Activated CD4-positive, CD25-positive, alpha-beta regulatory T cell treated with anti-CD3 and anti-CD28 coated beads, Interleukin-2, amount 50 U/mL, for 72 hours (primary cell): ENCODE measurements at regions not wholly inside any gene's neighbourhood (a gene's known extent, or its start where the extent isn't known, plus 50 kb on each side); places are given as distances from the start of the nearest gene placed in this dataset.

Experiments
- DNase-seq: peaks from one replicate; pipeline ENCODE4 v3.0.0; 2021

DNA sequence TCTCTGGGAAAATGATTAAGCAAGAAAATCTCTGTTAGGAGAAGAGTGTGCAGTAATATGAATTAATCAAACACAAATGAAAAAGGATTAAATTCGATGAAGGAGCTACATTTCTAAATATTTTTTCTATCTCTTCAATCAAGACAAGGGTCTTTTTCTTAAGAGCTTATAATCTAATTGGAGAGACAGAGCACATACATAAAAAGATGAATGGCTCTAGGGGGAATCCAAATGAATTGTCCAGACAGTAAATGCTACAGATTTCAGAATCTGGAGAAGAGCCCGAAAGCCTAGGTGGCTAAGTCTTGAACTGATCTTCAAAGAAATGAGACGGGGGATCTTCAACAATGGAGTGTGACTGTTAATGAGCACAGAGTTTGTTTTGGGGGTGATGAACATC, 723.6 kb downstream of the UTRN start:
- no peak for DNase-seq

DNA sequence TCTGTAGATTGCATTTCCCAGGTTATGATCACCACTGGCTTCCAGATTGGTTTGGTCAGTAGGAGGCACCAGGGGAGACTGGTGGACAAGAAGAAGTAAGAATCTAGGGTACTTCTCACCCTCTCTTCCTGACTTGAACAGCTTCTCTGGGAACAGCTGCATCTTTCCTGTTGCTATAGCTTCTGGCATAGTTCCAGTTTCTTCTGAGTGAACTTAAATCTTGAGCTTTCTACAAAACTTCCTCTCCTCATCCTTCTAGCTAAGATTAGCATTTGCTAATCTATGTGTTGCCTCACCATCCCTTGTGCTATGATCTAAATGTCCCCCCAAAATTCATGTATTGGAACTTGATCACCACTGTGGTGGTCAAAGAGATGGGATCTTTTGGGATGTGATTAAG, 724.6 kb downstream of the UTRN start:
- no peak for DNase-seq

DNA sequence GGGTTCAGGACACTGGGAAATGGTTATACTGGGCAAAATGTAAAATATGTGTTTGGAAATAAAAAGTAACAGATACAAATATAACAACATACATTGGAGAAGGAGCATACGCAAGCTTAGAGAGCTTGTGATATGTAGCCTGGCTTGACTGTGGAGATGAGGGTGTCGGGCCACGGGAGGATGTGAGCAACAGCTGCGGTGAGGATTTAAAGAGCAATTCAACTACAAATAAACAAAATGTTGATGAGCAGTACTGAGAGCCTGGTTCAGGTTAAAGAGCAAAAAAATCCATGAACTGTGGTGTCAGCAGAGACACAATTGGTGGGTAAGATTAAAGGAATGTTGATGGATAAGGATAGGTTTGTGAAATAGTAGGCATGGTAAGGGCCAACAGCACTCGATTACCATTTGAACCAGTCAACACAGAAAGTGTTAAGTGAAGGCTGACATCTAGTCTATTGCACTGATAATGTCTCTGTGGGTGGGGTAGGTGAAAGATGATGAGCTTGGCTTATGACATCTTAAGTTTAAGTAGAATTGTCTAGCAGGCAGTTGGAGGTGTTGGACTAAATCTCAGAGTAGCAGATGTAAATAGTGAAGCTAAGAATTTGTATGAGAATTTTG, 723.2 kb downstream of the EPM2A start:
- no peak for DNase-seq

DNA sequence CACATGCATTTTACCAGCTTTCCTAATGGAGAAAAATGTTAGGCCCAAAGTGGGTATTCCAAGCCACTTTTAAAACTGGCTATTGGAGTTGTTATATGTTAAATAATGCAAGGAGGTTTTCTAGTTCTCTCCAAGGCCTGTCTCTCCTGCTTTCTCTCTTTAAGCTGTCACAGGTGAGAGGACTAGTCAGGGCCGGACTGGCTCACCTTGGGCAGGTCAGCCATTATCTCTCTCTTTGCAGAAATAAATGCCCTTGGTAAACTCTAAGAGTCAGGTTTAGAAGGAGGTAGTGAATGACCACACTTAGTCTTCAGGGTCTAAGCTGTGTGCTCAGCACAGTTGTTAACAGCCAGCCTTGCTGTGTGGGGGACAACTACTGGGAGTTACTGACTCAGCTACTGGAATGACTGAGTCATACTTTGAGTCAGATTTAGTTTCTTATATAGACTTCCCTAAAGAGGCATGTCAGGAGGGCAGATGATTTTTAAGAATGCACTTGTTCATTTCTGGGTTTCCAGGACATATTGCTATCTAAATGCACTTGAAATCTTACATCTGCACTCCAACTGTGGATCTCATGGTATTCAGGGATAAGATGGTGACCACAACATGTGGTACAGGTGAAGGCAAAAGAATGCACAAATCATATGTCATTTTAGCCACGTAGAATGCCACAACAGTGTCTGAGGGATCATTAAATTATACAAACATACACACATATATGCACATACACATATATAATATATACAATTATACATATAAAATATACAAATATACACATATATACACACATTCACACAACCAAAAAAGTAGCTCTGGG, 719.4 kb downstream of the EPM2A start:
- DNase-seq: no peak

DNA sequence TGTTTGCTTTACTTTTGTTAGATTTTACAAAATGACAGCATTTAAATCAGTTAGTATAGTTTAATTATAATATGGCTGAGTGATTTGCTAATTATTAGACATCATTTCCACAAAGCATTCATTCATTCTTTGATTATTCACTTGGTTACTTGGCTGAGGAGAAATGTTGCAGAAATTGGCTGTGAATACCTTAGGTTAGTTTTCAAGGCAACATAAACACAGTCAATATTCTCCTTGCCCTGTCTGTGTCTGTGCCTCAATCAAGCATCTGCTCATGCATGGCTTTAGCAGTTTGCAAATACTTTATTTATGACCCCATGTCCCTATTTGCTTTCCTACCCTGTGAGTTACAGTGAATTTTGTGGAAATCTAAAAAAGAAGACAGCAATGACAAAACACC, 718.3 kb downstream of the EPM2A start:
- DNase-seq: no peak

DNA sequence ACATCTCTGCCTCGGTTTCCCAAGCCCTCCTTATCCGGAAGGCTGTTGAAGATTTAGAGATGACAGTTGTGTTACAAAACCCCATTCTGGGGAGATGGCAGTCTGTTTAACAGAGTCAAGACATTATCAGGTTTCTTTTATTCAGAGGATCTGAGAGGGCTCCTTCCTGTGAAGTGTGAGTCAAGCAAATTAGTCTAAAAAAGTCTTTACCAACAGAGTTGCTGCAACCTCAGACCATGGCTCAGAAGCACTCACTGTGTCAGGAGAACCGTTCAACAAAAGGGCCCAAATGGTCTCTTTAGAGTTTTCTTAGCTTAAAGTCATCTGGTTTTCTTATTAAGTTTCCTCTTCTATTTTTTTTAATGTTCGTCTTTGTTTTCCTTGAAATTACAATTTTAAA, 717.8 kb downstream of the EPM2A start:
- DNase-seq: no peak

DNA sequence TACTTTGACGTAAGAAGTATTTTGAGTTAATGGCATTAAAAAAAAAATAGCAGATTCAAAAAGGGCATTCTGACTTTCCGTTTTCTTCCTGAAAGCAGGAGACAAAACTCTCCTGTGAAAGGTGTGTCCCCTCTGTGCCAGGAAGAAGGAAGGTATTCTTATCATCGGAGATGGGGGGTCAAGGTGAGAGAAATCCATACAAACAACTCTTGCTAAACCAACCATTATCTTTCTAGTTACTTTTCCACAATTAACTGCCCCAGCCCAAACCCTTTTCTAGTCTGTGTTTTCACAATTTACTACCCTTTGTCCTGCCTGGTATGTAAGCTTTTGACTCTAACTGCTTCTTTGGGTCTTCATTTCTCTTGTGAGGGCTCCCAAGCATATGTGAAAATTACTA, 717.3 kb downstream of the EPM2A start:
- DNase-seq: no peak

DNA sequence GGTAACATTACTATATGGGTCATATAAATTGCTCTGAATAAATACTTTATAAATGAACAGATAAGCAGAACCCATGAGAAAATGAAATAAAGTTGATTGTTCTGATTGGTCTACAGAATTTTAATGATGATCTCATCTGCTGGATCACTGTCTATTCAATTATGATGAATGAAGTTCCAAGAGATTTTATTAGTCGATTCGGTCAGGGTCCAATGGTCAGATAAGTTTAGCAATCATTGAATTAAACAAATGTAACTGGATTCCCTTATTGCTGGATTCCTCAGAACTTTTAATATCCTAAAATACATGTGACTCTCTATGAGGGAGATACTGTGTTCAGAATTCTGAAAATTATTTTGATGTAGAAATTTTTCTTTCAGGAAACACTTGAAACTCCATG, 715.2 kb downstream of the EPM2A start:
- DNase-seq: no peak

DNA sequence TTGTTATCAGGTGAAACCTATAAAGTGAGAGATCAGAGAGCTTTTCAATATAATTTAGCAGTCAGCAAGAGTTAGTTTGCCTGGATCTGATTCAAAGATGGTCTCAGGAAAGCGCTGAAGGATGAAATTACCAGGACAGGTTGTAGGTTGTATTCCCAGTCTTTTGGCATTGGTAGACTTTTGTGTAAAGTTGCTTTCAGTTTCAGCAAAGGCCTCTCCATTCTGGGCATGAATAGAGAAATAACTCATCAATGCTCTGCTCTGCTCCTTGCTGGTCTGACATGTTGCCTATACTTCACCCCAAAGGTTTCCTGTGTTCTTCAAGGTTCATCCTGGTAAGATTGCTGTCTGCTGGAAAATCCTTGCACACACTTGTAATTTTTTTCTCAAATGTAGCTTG, 714.8 kb downstream of the EPM2A start:
- no peak for DNase-seq

DNA sequence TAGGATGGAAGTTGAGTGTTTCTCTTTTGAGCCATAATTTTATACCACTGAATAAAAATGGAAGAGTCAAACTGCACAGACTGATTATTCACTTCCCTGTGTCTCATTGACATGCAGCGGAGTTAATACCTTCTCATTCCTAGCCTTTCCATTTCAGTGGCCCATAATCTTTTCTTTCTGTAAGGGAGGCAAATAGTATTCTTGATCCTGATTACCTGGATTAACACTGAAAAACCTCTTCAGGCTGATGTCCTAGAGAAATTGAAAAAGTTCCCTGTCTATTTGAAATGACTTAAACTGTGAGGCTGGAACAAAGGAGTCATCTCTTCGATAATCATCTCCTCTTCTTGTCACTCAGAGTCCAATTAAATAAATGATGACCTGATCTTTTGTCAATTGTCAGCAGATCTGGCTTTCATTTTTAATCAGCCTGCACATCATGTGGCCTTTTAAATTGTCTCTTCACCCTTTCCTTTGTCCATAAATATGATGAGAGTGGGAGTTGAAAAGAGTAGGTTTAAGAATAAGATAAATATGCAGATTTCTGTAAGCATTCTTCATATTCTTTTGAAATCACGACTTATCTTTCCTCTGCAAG, 713.0 kb downstream of the EPM2A start:
- no peak for DNase-seq

DNA sequence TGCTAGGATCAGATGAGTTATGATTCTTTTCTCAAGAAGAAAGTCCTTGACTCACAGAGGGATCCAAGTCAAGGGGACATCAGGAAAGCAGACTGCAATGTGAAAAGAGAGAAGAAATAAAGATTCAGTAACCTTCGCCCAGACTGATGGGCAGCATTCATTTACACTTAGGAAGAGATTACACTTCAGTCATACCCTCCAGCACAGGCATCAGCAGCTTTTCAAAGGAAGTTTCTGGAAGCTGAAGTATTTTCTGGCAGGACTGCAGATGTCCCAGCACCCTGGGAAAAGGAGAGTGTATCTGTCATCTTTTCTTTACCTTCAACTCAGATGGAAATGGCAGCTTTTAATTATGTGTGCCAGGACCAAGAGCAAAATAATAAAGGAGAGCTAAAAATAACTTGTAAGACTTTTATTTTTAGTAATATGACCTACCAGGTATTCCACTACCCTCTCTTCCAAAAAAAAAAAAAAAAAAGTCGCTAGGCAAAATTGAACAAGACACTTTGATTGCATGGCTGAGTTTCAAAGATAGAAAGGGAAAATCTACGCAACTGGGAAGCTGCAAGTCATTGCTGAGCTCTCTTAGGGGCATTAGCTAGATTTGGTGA, 712.1 kb downstream of the EPM2A start:
- DNase-seq: no peak

DNA sequence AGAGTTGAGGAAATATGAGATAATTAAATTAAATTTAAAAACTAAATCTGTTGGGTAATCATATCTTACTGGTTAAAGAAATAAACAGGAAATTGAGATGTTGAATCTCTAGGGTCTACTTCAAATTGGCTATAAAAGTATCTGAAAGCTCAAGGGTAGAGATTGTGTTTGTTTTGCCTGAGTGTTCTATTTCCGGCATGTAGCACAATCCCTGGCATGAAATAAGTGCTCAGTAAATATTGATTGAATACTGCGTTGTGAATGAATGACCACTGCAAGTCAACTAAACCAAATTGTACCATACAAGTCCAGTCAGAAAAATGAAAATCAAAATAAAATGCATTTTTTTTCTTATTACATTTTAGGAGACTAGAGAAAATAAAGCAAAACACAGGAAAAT, 709.8 kb downstream of the EPM2A start:
- no peak for DNase-seq

DNA sequence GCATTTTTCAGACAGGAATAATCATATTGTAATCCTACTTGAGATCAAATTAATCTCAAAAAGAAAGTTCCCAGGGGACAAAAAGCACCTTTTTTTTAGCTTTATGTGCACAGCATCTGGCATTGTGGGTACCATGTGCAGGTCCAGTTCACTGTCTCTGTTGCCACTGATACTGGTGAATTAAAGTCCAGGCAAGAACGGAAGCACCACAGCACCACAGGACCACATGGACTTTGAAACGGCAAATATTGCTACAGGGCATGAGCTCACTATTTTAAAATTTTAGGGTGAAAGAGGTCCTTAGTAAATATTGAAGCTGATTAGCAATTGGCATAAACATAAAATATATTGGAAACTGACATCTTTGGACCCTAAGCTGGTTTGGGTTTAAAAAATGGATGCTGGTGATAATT, 709.0 kb downstream of the EPM2A start:
- no peak for DNase-seq

DNA sequence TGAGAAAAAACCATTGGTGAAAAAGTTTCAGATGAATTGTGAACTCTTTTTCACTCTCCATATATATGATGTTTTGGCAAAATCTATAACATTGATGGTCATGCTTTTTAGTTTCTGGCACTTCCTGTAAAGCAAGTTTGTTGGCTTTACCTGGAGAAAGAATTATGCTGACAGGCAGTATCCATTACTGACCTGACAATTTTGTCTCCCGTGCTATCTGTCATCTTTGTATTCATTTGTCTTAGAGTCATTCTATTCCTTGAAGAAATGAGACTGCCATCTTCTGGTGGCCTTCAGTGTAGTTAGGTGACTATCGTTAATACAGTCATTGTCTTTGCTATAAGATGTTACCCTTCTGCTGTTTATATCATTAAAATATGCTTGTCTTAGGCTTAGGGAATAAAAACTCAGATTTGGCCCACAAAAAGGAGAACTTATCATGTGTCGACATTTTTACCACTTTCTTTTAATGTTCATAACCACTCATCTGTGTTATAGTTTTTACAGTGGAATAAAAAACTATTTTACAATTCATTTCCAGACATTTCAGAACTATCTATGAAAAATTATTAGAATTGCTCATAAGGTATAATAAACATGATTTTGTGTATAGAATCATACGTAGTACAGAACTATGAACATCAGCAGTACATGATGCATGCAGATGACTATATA, 707.0 kb downstream of the EPM2A start:
- DNase-seq: no peak

DNA sequence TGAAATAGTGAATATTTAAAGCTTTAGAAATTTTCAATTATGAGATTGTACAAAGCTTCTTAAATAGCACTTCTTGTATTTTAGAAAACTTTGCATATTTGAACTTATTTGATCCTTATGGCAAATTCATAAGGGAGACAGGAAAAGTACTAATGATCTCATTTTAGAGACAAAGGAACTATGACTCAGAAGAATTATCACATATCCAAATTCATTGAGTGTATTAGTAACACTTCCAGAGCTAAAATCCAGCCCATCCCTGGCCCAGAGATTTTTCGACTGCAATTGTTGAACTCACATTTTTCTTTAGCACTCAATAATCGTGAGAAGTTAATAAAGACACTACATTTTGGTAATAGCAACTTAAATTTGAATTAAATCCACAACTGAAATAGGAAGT, 704.3 kb downstream of the EPM2A start:
- DNase-seq: no peak

DNA sequence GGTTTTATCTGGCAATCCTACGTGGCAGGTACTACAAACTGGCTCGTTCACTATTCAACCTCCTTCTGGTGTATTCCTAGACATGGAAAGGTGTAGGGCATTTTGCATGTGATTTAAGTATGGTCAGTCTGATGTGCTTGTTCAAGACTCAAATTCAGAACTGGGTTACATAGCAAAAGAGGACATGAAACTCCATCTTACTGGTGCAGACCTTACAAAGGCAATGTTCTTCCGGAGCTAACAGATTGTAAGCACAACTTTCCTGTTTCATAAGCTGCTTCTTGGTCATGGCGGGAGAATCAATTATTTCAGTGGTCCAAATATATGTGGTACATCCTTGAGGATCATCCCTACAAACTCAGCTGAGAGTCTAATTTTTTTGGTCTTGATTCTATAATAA, 703.4 kb downstream of the EPM2A start:
- DNase-seq: no peak

DNA sequence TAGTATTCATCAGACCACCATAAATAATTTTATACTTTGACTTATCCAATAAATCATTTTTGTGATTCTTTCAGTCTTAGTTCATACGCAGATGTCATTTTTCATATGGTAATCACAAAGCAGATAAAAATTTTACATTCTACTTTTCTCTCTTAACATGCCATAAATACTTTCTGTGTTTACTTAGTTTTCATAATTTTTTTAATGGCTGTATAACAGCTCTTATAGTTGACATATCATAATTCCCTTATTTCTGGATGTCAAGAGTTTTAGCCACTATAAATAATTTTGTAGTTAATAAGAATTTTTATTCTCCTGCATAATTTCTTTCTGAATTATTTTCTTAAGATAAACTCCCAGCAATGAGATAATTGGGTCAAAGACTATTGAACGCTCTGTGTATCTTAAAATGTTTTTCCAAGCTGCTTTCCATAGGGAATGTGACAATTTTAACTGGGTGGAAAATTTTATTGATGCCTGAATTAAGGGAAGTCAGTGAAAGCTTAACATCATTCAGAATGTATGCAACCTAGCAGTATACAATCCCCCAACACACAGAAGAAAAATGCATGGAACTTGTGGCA, 702.7 kb downstream of the EPM2A start:
- DNase-seq: no peak

DNA sequence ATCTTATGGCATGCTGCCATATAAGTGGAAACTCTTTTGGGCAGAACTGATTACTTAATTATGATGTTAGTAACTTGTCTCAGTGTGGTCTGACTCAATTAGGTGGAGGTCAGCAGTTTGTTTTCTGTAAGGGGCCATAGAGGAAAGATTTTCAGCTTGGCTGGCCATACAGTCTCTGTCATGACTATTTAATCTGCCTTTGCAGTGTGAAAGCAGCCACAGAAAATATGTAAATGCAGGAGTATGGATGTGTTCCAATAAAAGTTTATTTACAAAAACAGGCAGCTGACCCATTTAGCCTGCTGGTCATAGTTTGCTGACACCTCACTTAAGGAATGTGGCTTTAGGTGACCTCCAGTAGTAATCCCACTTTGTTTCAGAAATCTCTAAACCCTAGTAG, 700.7 kb downstream of the EPM2A start:
- no peak for DNase-seq

DNA sequence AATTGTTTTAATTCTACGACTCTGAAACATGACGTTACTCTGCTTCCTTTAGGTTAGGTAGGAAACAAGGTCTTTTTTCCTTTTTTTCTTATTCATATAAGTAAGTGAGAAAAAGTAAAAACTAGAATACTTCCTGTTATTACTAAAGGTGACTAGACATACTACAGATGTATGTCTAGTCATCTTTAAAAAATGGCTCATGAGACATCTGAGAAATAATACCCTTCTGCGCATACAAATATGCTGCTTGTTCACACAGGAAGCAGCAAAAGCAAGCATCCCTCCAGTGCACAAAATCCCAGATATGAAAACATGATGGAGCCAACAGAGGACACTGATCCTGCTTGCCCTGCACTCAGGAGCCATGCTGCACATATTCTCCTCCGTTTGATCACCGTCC, 699.1 kb downstream of the EPM2A start:
- DNase-seq: no peak

DNA sequence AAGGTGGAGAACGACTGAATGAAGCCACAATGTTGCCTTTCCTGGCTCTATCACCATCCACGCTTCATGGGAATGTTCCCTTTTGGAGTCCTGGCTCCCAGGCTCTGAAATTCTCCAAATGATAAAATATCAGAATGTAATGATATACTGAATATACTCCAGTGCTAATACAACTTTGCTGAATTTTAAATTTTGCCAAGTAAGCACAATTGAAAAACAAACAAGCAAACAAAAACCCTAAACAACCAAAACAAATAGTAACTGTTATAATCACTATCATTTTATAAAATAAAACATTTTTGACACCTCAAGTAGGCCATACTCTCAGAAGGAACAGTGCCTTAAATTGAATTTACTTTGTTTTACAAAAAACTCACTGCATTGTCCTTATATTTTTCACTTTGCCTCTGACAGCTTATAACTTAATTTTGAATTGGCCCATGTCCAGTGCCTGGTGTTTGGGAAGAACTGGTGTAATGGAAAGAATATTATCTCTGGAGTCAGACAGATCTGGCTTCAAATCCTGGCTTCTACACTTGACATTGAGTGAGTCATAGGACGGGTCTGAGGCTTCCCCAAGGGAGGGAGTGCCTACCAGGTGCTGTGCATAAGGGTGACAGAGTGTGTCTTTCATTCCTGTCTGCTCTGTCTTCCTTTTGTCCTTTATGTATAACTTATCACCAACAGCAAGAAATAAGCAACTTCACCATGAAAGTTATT, 698.3 kb downstream of the EPM2A start:
- DNase-seq: no peak

DNA sequence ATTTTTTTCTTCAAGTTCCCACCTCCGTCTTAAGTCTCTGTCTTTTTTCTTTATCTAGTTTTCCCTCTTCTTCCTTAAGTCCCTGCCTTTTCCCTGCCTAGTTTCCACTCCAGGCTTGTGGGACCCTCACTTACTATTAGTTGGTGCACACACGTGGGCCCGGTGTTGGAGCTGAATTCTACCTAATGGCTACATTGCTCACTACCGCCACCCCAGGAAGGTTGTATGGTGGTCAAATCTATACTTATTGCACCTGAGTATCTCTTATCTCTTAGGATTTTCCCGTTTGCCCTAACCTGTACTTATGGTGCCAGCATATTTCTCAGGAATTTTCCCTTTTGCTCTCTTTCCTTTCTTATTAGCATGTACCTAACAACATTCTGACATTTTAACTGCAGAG, 692.8 kb downstream of the EPM2A start:
- no peak for DNase-seq

DNA sequence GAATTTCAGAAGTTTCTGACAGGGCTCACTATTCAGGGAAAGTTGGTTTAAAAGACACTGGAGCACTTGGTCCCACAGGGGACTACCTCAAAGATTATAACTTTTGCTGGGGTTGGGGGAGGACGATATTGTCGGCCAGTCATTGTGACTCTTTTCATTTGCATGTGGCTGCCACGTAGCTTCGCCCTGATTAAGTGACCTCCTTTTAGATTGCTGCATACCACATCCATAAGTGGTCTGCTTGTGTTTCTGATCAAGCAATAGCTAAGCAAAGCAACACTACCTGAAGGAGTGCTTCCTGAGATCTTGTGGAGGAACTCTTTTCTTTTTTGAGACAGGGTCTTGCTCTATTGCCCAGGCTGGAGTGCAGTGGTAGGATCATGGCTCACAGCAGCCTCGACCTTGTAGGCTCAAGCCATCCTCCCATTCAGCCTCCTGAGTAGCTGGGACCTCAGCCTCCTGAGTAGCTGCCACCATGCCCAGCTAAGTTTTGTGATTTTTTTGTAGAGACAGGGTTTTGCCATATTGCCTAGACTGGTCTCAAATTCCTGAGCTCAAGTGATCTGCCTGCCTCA, 691.3 kb downstream of the EPM2A start:
- no peak for DNase-seq
